ENCODE measurements at regions not wholly inside any gene's neighbourhood (a gene's known extent, or its start where the extent isn't known, plus 50 kb on each side); places are given as distances from the start of the nearest gene placed in this dataset.

DNA sequence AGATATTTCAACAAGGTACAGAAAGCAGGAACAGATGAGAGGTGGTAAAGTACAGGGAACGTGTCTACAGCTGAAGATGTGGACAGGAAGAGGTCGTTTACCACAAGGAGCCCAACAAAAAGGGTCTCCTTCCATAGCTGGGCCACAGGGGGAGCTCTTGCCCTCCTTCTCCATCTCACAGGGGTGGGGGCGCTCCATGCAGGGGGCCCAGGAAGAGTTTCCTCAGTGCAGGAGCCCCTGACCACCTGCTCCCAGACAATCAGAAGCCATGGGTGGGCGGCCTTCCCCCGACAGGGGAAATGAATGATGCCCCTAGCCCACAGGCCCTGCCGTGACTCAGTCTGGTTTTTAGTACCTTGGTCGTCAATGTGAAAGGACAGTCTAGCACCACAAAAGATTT is 163.6 kb upstream of the ZNF516 start:
- H3K27ac Mint-ChIP-seq (ENCODE audit: unreplicated experiment), result no peak overlapping the region

DNA sequence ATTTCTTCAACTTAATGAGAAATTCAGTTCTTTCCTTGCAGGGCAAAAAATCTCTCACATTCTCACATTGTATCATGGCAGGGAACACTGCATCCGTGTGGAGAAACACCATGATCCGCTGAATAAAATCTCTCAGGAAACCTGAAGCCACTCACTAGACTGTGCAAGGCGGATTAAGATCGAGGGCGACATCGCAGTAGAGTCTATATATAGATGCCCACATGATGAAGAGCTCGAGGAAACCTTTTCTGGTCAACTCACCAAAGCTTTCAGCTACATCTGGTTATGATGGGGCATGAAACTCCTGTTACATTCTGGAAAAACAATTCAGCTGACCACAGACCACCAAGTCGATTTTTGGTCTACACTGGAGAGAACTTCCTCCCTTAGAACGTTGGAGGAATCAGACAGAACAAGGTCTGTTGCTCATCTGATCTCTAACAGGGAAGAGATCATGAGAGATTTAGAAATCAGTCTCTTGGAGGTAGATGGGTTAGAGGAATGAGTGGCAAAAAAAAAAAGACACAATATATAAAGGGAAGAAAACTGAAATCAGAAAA is 162.9 kb upstream of the ZNF516 start:
- Mint-ChIP-seq H3K4me3 (ENCODE audit: unreplicated experiment) (no peak overlapping the region), H3K27ac (ENCODE audit: unreplicated experiment) (no peak overlapping the region), H3K27me3 (ENCODE audit: unreplicated experiment) (peaks cover 4% of the 10 kb centered on the region), H3K9me3 (ENCODE audit: unreplicated experiment) (no peaks in the 10 kb centered on the region), H3K4me1 (ENCODE audit: unreplicated experiment) (peaks cover 20% of the 10 kb centered on the region), H3K36me3 (ENCODE audit: low read depth, unreplicated experiment) (no peaks in the 10 kb centered on the region)
- DNase-seq (ENCODE audit: low spot score), result no peak
- TF ChIP-seq, protein P1, sequence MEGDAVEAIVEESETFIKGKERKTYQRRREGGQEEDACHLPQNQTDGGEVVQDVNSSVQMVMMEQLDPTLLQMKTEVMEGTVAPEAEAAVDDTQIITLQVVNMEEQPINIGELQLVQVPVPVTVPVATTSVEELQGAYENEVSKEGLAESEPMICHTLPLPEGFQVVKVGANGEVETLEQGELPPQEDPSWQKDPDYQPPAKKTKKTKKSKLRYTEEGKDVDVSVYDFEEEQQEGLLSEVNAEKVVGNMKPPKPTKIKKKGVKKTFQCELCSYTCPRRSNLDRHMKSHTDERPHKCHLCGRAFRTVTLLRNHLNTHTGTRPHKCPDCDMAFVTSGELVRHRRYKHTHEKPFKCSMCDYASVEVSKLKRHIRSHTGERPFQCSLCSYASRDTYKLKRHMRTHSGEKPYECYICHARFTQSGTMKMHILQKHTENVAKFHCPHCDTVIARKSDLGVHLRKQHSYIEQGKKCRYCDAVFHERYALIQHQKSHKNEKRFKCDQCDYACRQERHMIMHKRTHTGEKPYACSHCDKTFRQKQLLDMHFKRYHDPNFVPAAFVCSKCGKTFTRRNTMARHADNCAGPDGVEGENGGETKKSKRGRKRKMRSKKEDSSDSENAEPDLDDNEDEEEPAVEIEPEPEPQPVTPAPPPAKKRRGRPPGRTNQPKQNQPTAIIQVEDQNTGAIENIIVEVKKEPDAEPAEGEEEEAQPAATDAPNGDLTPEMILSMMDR (IDR thresholded peaks at IDR 0.05; ENCODE audit: unreplicated experiment), result no peak

More for the DNA sequence above, 163.6 kb upstream of the ZNF516 start:
- TF ChIP-seq, protein P1 (IDR thresholded peaks at IDR 0.05; ENCODE audit: unreplicated experiment), result peak; percentile 38
- Mint-ChIP-seq H3K4me1 (ENCODE audit: unreplicated experiment) (peaks cover 20% of the 10 kb centered on the region), H3K36me3 (ENCODE audit: low read depth, unreplicated experiment) (no peaks in the 10 kb centered on the region), H3K4me3 (ENCODE audit: unreplicated experiment) (no peak overlapping the region), H3K27me3 (ENCODE audit: unreplicated experiment) (peaks cover 3% of the 10 kb centered on the region), H3K9me3 (ENCODE audit: unreplicated experiment) (no peaks in the 10 kb centered on the region)
- peak; percentile 56 for DNase-seq (ENCODE audit: low spot score)

DNA sequence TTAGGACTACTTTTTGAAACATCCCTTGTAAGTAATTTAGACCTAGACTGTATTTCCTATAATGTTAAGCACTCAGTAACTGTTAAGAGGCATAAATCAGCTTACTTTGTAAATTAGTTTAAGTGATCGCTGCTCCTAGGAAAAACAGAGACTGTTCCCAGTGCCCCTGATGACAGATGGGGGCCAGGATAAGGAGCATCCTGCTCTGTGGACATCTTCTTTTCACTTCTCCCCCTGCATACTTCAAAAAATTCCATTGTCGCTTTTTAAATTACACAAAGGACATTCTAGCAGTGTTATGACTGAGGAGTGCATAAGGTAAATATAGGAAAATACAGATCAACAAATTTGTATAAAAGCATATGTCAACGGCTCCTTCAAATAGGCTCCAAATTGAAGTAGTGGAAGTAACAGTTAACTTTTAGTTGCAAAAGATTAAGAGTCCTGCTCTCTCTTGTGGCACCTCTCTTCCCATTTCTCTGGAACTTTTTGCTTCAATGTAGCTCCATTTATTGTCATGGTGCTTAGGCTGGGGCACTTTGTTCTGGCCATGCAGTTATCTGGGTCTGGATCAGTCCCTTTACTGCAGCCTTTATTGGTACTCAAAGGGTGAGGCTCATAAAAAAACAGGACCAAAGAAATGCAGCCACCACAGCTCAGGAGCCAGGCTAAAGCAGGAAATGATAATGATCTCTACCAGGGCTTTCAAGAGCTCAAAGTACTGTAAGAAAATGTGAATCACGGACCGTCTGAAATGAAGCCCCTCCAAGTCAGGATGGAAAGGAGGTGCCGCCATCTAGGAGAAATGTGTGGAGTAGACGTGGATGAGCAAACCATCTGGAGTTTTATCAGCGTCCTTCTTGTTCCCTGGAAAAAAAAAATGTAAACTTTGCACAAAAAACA is 162.1 kb upstream of the ZNF516 start:
- Mint-ChIP-seq H3K4me3 (ENCODE audit: unreplicated experiment) (no peak overlapping the region), H3K27ac (ENCODE audit: unreplicated experiment) (no peak overlapping the region)

DNA sequence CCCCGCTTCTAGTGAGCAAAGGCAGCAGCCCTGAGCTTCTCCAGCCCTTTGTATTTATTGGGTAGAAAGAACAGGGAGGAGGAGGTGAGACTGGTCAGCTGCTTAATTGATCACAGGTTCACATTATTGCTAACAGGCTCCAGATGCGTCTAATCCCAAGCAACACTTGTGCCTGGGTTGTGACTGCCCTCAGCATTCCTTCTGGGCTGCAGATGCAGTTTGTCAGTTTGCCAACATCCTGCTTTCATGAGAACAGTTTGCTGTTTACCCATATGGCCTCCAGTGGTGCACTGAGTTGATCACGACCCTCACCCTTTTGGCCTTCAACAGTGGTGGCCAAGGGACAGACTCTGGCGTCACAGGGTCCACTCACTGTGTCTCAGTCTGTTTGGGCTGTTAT is 159.5 kb upstream of the ZNF516 start:
- Mint-ChIP-seq H3K36me3 (ENCODE audit: low read depth, unreplicated experiment) (no peaks in the 10 kb centered on the region), H3K27ac (ENCODE audit: unreplicated experiment) (no peak overlapping the region), H3K9me3 (ENCODE audit: unreplicated experiment) (no peaks in the 10 kb centered on the region), H3K27me3 (ENCODE audit: unreplicated experiment) (peaks cover 4% of the 10 kb centered on the region), H3K4me1 (ENCODE audit: unreplicated experiment) (peaks cover 20% of the 10 kb centered on the region), H3K4me3 (ENCODE audit: unreplicated experiment) (no peak overlapping the region)
- TF ChIP-seq, protein P1 (IDR thresholded peaks at IDR 0.05; ENCODE audit: unreplicated experiment), result no peak
- DNase-seq (ENCODE audit: low spot score), result no peak

More for the DNA sequence above, 162.1 kb upstream of the ZNF516 start:
- Mint-ChIP-seq H3K36me3 (ENCODE audit: low read depth, unreplicated experiment) (no peaks in the 10 kb centered on the region), H3K9me3 (ENCODE audit: unreplicated experiment) (no peaks in the 10 kb centered on the region), H3K4me1 (ENCODE audit: unreplicated experiment) (peaks cover 20% of the 10 kb centered on the region), H3K27me3 (ENCODE audit: unreplicated experiment) (peaks cover 4% of the 10 kb centered on the region)
- TF ChIP-seq, protein P1 (IDR thresholded peaks at IDR 0.05; ENCODE audit: unreplicated experiment), result no peak
- DNase-seq (ENCODE audit: low spot score), result no peak

DNA sequence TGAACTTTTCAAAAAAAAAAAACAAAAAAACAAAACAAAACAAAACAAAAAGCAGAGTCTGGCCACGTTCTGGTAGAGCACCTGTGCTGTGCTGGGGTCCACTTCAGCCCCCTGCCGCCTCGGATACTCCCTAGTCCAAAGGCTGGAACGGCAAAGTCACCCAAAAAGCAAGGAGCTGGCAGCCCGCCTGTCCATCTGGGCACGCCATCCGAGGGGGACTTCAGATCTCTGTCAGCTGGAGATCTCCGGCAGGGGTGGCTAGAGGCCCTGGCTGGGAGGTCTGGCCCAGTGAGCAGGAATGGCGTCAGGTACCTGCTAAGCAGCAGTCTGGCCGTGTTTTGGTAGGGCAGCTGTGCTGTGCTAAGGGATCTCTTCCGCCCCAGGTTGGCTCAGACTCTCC is 152.3 kb upstream of the ZNF516 start:
- no peak for DNase-seq (ENCODE audit: low spot score)
- H3K9me3 Mint-ChIP-seq (ENCODE audit: unreplicated experiment), result no peaks in the 10 kb centered on the region

More for the DNA sequence above, 152.3 kb upstream of the ZNF516 start:
- Mint-ChIP-seq H3K36me3 (ENCODE audit: low read depth, unreplicated experiment) (no peaks in the 10 kb centered on the region), H3K4me3 (ENCODE audit: unreplicated experiment) (no peak overlapping the region), H3K27ac (ENCODE audit: unreplicated experiment) (no peak overlapping the region), H3K4me1 (ENCODE audit: unreplicated experiment) (peaks cover 5% of the 10 kb centered on the region), H3K27me3 (ENCODE audit: unreplicated experiment) (no peaks in the 10 kb centered on the region)
- TF ChIP-seq, protein P1 (IDR thresholded peaks at IDR 0.05; ENCODE audit: unreplicated experiment), result no peak

Measured in endothelial cell (in vitro differentiated cells).